H1 (cell line): ENCODE measurements at regions not wholly inside any gene's neighbourhood (a gene's known extent, or its start where the extent isn't known, plus 50 kb on each side); places are given as distances from the start of the nearest gene placed in this dataset.

Source experiments
- CTCF ChIA-PET: fragments of 300-600 bp; sonication (Branson Sonifier 250); formaldehyde crosslinking; loops from one replicate; lab custom pipeline; 2021; ENCODE audit not compliant: partially characterized antibody; lab: Charles Lee
- POLR2A ChIA-PET: fragments of 300-600 bp; sonication (Branson Sonifier 250); formaldehyde crosslinking; loops from one replicate; lab custom pipeline; 2021; ENCODE audit warnings: inconsistent platforms; ENCODE audit not compliant: partially characterized antibody; lab: Charles Lee
- DNase-seq, 2 experiments: peaks; one replicate each; pipeline versions ENCODE4 v3.0.0 to v3.0.0-alpha.2; 2010 to 2022; ENCODE audit warnings: low spot score in 2 of 2, low read depth in 1 of 2, mixed read lengths in 1 of 2
- FAIRE-seq: peaks from 2 replicates; lab custom pipeline; 2011; peaks lifted over from hg19 to GRCh38; lab: Jason Lieb, UNC
- H2AFZ ChIP-seq: 2 replicates; pipeline ENCODE4 v1.8.1; 2012; ENCODE audit warnings: low read length, inconsistent platforms
- H2AK5ac ChIP-seq: 2 replicates; pipeline ENCODE4 v1.6.1; 2013; ENCODE audit warnings: low read depth, low read length
- H2BK120ac ChIP-seq: replicated peaks from 2 replicates; pipeline ENCODE3; 2013; ENCODE audit warnings: low read depth, low read length, inconsistent platforms
- H2BK12ac ChIP-seq: 2 replicates; pipeline ENCODE4 v1.6.1; 2013; ENCODE audit warnings: low read depth, low read length
- H2BK15ac ChIP-seq: 2 replicates; pipeline ENCODE4 v1.6.1; 2013; ENCODE audit warnings: low read length
- H2BK20ac ChIP-seq: 2 replicates; pipeline ENCODE4 v1.6.1; 2013; ENCODE audit warnings: low read length
- H2BK5ac ChIP-seq: 2 replicates; pipeline ENCODE4 v1.6.1; 2013; ENCODE audit warnings: low read depth, low read length
- H3K14ac ChIP-seq: 2 replicates; pipeline ENCODE4 v1.6.1; 2013; ENCODE audit warnings: inconsistent platforms; ENCODE audit not compliant: insufficient read length
- H3K18ac ChIP-seq: 2 replicates; pipeline ENCODE4 v1.6.1; 2013; ENCODE audit warnings: low read length; ENCODE audit errors: extremely low read depth
- H3K23ac ChIP-seq: 2 replicates; pipeline ENCODE4 v1.6.1; 2013; ENCODE audit warnings: inconsistent platforms; ENCODE audit not compliant: insufficient read length
- H3K23me2 ChIP-seq: 2 replicates; pipeline ENCODE4 v1.6.1; 2013; ENCODE audit warnings: low read depth, low read length
- H3K27ac ChIP-seq: 2 replicates; pipeline ENCODE4 v1.6.1; 2011; ENCODE audit warnings: low read depth, low read length, inconsistent platforms
- H3K27me3 ChIP-seq, 4 experiments: replicated peaks in 1 of 4; 1 replicate in 1 of 4; 2 replicates in 3 of 4; pipeline versions ENCODE4 v1.6.1 to v1.8.1; 2011 to 2013; ENCODE audit warnings: low read length in 3 of 4, mild to moderate bottlenecking in 3 of 4, inconsistent platforms in 2 of 4, mixed read lengths in 2 of 4, moderate library complexity in 1 of 4; ENCODE audit not compliant: control insufficient read depth in 3 of 4, insufficient read depth in 3 of 4; ENCODE audit errors: extremely low read depth in 1 of 4
- H3K36me3 ChIP-seq, 4 experiments: 2 replicates each; pipeline versions ENCODE4 v1.6.1 to v1.8.1; 2011 to 2013; ENCODE audit warnings: mild to moderate bottlenecking in 4 of 4, low read length in 3 of 4, moderate library complexity in 2 of 4, control low read depth in 1 of 4, inconsistent platforms in 1 of 4; ENCODE audit not compliant: insufficient read depth in 4 of 4, control insufficient read depth in 2 of 4
- H3K4ac ChIP-seq: replicated peaks from 2 replicates; pipeline ENCODE3; 2013; ENCODE audit warnings: low read length, low read depth, mixed read lengths, inconsistent platforms; ENCODE audit not compliant: insufficient read length
- H3K4me1 ChIP-seq, 4 experiments: replicated peaks in 1 of 4; 1 replicate in 1 of 4; 2 replicates in 3 of 4; pipeline versions ENCODE4 v1.6.1 to v1.8.1; 2011 to 2013; ENCODE audit warnings: low read length in 3 of 4, inconsistent platforms in 2 of 4, mixed read lengths in 1 of 4; ENCODE audit not compliant: insufficient read depth in 4 of 4, control insufficient read depth in 3 of 4
- H3K4me2 ChIP-seq, 2 experiments: 2 replicates each; pipeline versions ENCODE4 v1.6.1 to v1.8.1; 2011 to 2013; ENCODE audit warnings: low read depth in 2 of 2, low read length in 2 of 2, control low read depth in 1 of 2, inconsistent platforms in 1 of 2, mild to moderate bottlenecking in 1 of 2; ENCODE audit not compliant: insufficient read depth in 1 of 2
- H3K4me3 ChIP-seq, 4 experiments: fragments of 200-600, 300-600 bp in 1 of 4; sonication (generic), shearing (Covaris generic), sonication (Bioruptor Twin) in 1 of 4; 2 replicates each; pipeline versions ENCODE4 v1.5.1 to v1.8.1; 2011 to 2016; ENCODE audit warnings: low read length in 4 of 4, low read depth in 3 of 4, control low read depth in 2 of 4, inconsistent platforms in 2 of 4, mild to moderate bottlenecking in 2 of 4, mixed read lengths in 1 of 4, moderate library complexity in 1 of 4; ENCODE audit not compliant: insufficient read depth in 2 of 4; ENCODE audit errors: extremely low read depth in 1 of 4
- H3K56ac ChIP-seq: replicated peaks from 2 replicates; pipeline ENCODE3; 2013; ENCODE audit warnings: low read depth, mild to moderate bottlenecking, mixed read lengths, low read length, inconsistent platforms; ENCODE audit not compliant: insufficient read length
- H3K79me1 ChIP-seq: 2 replicates; pipeline ENCODE4 v1.6.1; 2013; ENCODE audit warnings: low read depth, low read length, control low read depth
- H3K79me2 ChIP-seq, 2 experiments: 2 replicates each; pipeline versions ENCODE4 v1.6.1 to v1.8.1; 2012 to 2013; ENCODE audit warnings: low read length in 2 of 2, mild to moderate bottlenecking in 2 of 2, inconsistent platforms in 1 of 2; ENCODE audit not compliant: insufficient read depth in 2 of 2, control insufficient read depth in 1 of 2
- H3K9ac ChIP-seq, 4 experiments: replicated peaks in 1 of 4; 1 replicate in 1 of 4; 2 replicates in 3 of 4; pipeline versions ENCODE4 v1.6.1 to v1.8.1; 2011 to 2013; ENCODE audit warnings: low read depth in 3 of 4, low read length in 3 of 4, control low read depth in 2 of 4, mild to moderate bottlenecking in 2 of 4, moderate library complexity in 2 of 4, inconsistent platforms in 1 of 4; ENCODE audit errors: extremely low read depth in 1 of 4
- H3K9me3 ChIP-seq, 2 experiments: 2 replicates each; pipeline versions ENCODE4 v1.6.1 to v1.8.1; 2012 to 2013; ENCODE audit warnings: mild to moderate bottlenecking in 2 of 2, moderate library complexity in 2 of 2, control low read depth in 1 of 2, inconsistent platforms in 1 of 2, low read depth in 1 of 2, low read length in 1 of 2, mixed read lengths in 1 of 2; ENCODE audit not compliant: insufficient read depth in 2 of 2
- H4K20me1 ChIP-seq, 2 experiments: replicated peaks in 1 of 2; 2 replicates each; pipeline versions ENCODE3 to v1.8.1; 2011 to 2013; ENCODE audit warnings: inconsistent platforms in 2 of 2, low read length in 2 of 2, mild to moderate bottlenecking in 1 of 2; ENCODE audit not compliant: insufficient read depth in 2 of 2, control insufficient read depth in 1 of 2
- H4K5ac ChIP-seq: 2 replicates; pipeline ENCODE4 v1.6.1; 2013; ENCODE audit warnings: low read length, low read depth, mixed read lengths, inconsistent platforms; ENCODE audit not compliant: insufficient read length
- H4K8ac ChIP-seq: 2 replicates; pipeline ENCODE4 v1.8.0; 2013; ENCODE audit warnings: mild to moderate bottlenecking, moderate library complexity, low read length, inconsistent platforms; ENCODE audit not compliant: insufficient read depth; ENCODE audit errors: extremely low read depth
- H4K91ac ChIP-seq: replicated peaks from 2 replicates; pipeline ENCODE3; 2013; ENCODE audit warnings: low read length, mixed read lengths, inconsistent platforms; ENCODE audit not compliant: insufficient read length
- BCL11A ChIP-seq, 2 experiments: IDR thresholded peaks; one replicate each; pipeline ENCODE4 v1.6.1; 2011; ENCODE audit warnings: low read depth in 2 of 2, low read length in 2 of 2, mild to moderate bottlenecking in 2 of 2
- GTF2F1 ChIP-seq: IDR thresholded peaks from 2 replicates; pipeline ENCODE4 v1.6.1; 2012; ENCODE audit warnings: low read depth, low read length, improper control_type of control experiment, borderline replicate concordance
- RFX5 ChIP-seq: IDR thresholded peaks from 2 replicates; pipeline ENCODE4 v1.6.1; 2011; ENCODE audit warnings: low read depth, low read length, improper control_type of control experiment, borderline replicate concordance
- SAP30 ChIP-seq: fragments of 300-600 bp; sonication (generic); IDR thresholded peaks from 2 replicates; pipeline ENCODE4 v1.7.1; 2012; ENCODE audit warnings: low read length, moderate library complexity, mild to moderate bottlenecking, inconsistent platforms; ENCODE audit not compliant: insufficient read depth, insufficient replicate concordance
- WGBS, 2 experiments: shearing (Covaris generic) in 1 of 2; methylation state at CpG; one replicate each; pipeline versions ENCODE4 v1.1.6 to v1.1.7; 2013 to 2015; ENCODE audit warnings: low lambda C conversion rate in 2 of 2, mixed read lengths in 2 of 2, inconsistent platforms in 1 of 2, low coverage in 1 of 2, missing lambda C conversion rate in 1 of 2; ENCODE audit not compliant: insufficient replicate concordance in 2 of 2, insufficient coverage in 1 of 2, insufficient read length in 1 of 2; ENCODE audit errors: extremely low coverage in 1 of 2, missing lambda C conversion rate in 1 of 2; 5-methylcytosine and 5-hydroxymethylcytosine counted together

DNA sequence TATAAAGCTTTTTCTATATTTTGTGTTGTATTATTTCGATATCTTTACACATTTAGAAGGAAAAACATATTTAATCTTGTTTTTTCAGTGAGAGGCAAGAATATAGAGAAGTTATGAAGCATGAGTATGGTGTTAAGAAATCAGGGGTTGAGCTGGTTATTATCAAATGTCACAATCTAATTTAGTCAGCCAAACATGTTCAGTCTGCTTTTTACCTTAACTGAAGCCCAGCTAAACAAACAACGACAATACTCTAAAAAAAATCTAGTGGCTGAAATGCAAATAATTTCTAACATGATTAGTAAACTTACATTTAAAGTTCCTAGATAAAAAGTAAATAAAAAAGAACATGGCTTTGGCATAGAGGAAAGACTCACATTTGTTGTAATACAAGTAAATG, 433.8 kb upstream of the NRSN1 start:
- TF ChIP-seq BCL11A (IDR thresholded peaks at IDR 0.05; ENCODE audit: low read depth in 2 of 2, low read length in 2 of 2) (no peak), GTF2F1 (no peak), SAP30 (no peak), RFX5 (no peak)
- CTCF ChIA-PET: no interaction called here
- no peak for FAIRE-seq

More for the DNA sequence above, 433.8 kb upstream of the NRSN1 start:
- H2BK15ac ChIP-seq: no peak overlapping the region
- no peak overlapping the region for H3K56ac ChIP-seq
- no peak for DNase-seq
- 88% methylated on average over 2 of the region's 2 CpGs; no CpG with 5 or more reads in 1 of the 2 experiments for WGBS, 2 experiments
- no peaks in the 10 kb centered on the region for H4K20me1 ChIP-seq
- no peak overlapping the region for H2AK5ac ChIP-seq
- H3K4ac ChIP-seq: no peak overlapping the region
- H3K4me1 ChIP-seq: no peaks in the 10 kb centered on the region
- no peaks in the 10 kb centered on the region for H3K36me3 ChIP-seq
- no peak overlapping the region for H4K8ac ChIP-seq
- no peak overlapping the region for H3K23ac ChIP-seq
- no peak overlapping the region for H3K14ac ChIP-seq
- POLR2A ChIA-PET: no interaction called here
- no peak overlapping the region for H3K4me2 ChIP-seq
- no peak overlapping the region for H3K27ac ChIP-seq
- H3K79me2 ChIP-seq: no peaks in the 10 kb centered on the region
- H3K18ac ChIP-seq: no peak overlapping the region
- H3K4me3 ChIP-seq: no peak overlapping the region
- no peak overlapping the region for H2BK20ac ChIP-seq
- H3K9ac ChIP-seq: no peak overlapping the region
- H2AFZ ChIP-seq: no peak overlapping the region
- H4K5ac ChIP-seq: no peak overlapping the region
- no peak overlapping the region for H2BK120ac ChIP-seq
- no peaks in the 10 kb centered on the region for H3K9me3 ChIP-seq
- H3K23me2 ChIP-seq: no peaks in the 10 kb centered on the region; the same call in 1 of the 2 replicates
- no peak overlapping the region for H2BK12ac ChIP-seq
- no peak overlapping the region for H2BK5ac ChIP-seq
- H3K79me1 ChIP-seq: no peaks in the 10 kb centered on the region
- no peaks in the 10 kb centered on the region for H3K27me3 ChIP-seq
- H4K91ac ChIP-seq: no peak overlapping the region
